ENCODE measurements at regions not wholly inside any gene's neighbourhood (a gene's known extent, or its start where the extent isn't known, plus 50 kb on each side); places are given as distances from the start of the nearest gene placed in this dataset.

- intact Hi-C loops (cut with micrococcal nuclease) (no loop called here), in situ Hi-C loops (cut with MboI) (no loop called here)
- Histone ChIP-seq H3K27ac (ENCODE audit: extremely low read depth, low read depth, low read length) (no peak overlapping the region), H3K9ac (ENCODE audit: insufficient read depth in 1 of 2, low read depth in 2 of 2, low read length in 2 of 2) (no peak overlapping the region), H3K4me2 (ENCODE audit: insufficient read depth, low read length) (no peak overlapping the region), H3K27me3 (ENCODE audit: control insufficient read depth in 2 of 2, insufficient read depth in 2 of 2, low read length in 2 of 2) (no peaks in the 10 kb centered on the region), H3K4me3 (no peak overlapping the region), H3K9me1 (ENCODE audit: control insufficient read depth, insufficient read depth, low read length) (no peaks in the 10 kb centered on the region), H3K79me2 (ENCODE audit: control insufficient read depth, insufficient read depth, low read length) (no peaks in the 10 kb centered on the region), H3K4me1 (replicated peaks in 1 of 2; ENCODE audit: control insufficient read depth in 2 of 2, insufficient read depth in 2 of 2, low read length in 2 of 2) (no peaks in the 10 kb centered on the region), H2AFZ (ENCODE audit: low read depth, low read length) (no peak overlapping the region), H3K36me3 (ENCODE audit: control insufficient read depth, insufficient read depth, low read length) (no peaks in the 10 kb centered on the region), H3K9me3 (replicated peaks; ENCODE audit: control insufficient read depth, insufficient read depth, low read depth, low read length) (no peaks in the 10 kb centered on the region), H4K20me1 (replicated peaks; ENCODE audit: control insufficient read depth, insufficient read depth, low read length) (no peaks in the 10 kb centered on the region)
- POLR2A ChIA-PET, result no interaction called here
- no TSS peak for BruUV-seq (replicated peaks)
- TF ChIP-seq CBX5 (IDR thresholded peaks at IDR 0.05; ENCODE audit: borderline replicate concordance, low read depth) (no peak), SRSF3 (IDR thresholded peaks at IDR 0.05; ENCODE audit: insufficient read depth, low read length) (no peak), ZNF165 (CRISPR knock-in tag; IDR thresholded peaks at IDR 0.05; ENCODE audit: borderline replicate concordance) (no peak), GTF2E2 (tag; IDR thresholded peaks at IDR 0.05) (no peak)
- no peak for ATAC-seq
- no peak for FAIRE-seq
- CTCF ChIA-PET (ENCODE audit: low intra/inter-chr PET ratio), result no interaction called here
- no peak for DNase-seq (ENCODE audit: extremely low read depth in 1 of 4, low spot score in 3 of 4)
- WGBS (ENCODE audit: insufficient coverage, low coverage, missing lambda C conversion rate), result 0% methylated on average over 3 of the region's 3 CpGs
Measured at GRCh38 chr9:81394881-81395675, 294.3 kb downstream of the TLE1 start.
